ENCODE measurements at regions not wholly inside any gene's neighbourhood (a gene's known extent, or its start where the extent isn't known, plus 50 kb on each side); places are given as distances from the start of the nearest gene placed in this dataset.

GRCh38 chr2:19652811-19653210, 249.0 kb downstream of the TTC32 start:
- Mint-ChIP-seq H3K4me1 (ENCODE audit: low read depth) (no peaks in the 10 kb centered on the region), H3K4me3 (no peak overlapping the region), H3K27ac (no peak overlapping the region), H3K27me3 (peaks cover 5% of the 10 kb centered on the region), H3K9me3 (no peaks in the 10 kb centered on the region), H3K36me3 (ENCODE audit: low read depth) (no peaks in the 10 kb centered on the region)
- DNase-seq (no peak), ATAC-seq (no peak)
- intact Hi-C loops (cut with micrococcal nuclease): no loop called here
- CTCF ChIA-PET: no interaction called here
- POLR2A ChIA-PET: no interaction called here
- TF ChIP-seq CTCF (IDR thresholded peaks at IDR 0.05): no peak

- TF ChIP-seq CTCF (IDR thresholded peaks at IDR 0.05): no peak
- POLR2A ChIA-PET: no interaction called here
- ATAC-seq: no peak
- Mint-ChIP-seq H3K36me3 (ENCODE audit: low read depth) (no peaks in the 10 kb centered on the region), H3K9me3 (no peaks in the 10 kb centered on the region), H3K4me3 (no peak overlapping the region), H3K4me1 (ENCODE audit: low read depth) (no peaks in the 10 kb centered on the region), H3K27me3 (peaks cover 8% of the 10 kb centered on the region), H3K27ac (no peak overlapping the region)
- DNase-seq: no peak
- intact Hi-C loops (cut with micrococcal nuclease): no loop called here
- CTCF ChIA-PET: no interaction called here
Measured at GRCh38 chr2:19651466-19651865, 250.3 kb downstream of the TTC32 start.

- H3K27ac Mint-ChIP-seq: no peak overlapping the region
- intact Hi-C loops (cut with micrococcal nuclease): no loop called here
- POLR2A ChIA-PET: interaction anchor here (0.7 kb wide), 1 partner anchor 161 kb away, joined by 3 read pairs; no protein-coding TSS in a partner anchor
- no peaks in the 10 kb centered on the region for H3K9me3 Mint-ChIP-seq
- H3K27me3 Mint-ChIP-seq: peaks cover 8% of the 10 kb centered on the region
- H3K4me1 Mint-ChIP-seq (ENCODE audit: low read depth): no peaks in the 10 kb centered on the region
- ATAC-seq (no peak), DNase-seq (no peak)
- no peaks in the 10 kb centered on the region for H3K36me3 Mint-ChIP-seq (ENCODE audit: low read depth)
- CTCF ChIA-PET: no interaction called here
- H3K4me3 Mint-ChIP-seq: no peak overlapping the region
- no peak for TF ChIP-seq CTCF (IDR thresholded peaks at IDR 0.05)
Measured at GRCh38 chr2:19649785-19650380, 251.9 kb downstream of the TTC32 start.

GRCh38 chr2:19649142-19649541, 252.6 kb downstream of the TTC32 start:
- no peak for DNase-seq
- Mint-ChIP-seq H3K27ac (no peak overlapping the region), H3K36me3 (ENCODE audit: low read depth) (no peaks in the 10 kb centered on the region), H3K9me3 (no peaks in the 10 kb centered on the region), H3K4me3 (no peak overlapping the region), H3K4me1 (ENCODE audit: low read depth) (no peaks in the 10 kb centered on the region), H3K27me3 (peaks cover 8% of the 10 kb centered on the region)
- no peak for TF ChIP-seq CTCF (IDR thresholded peaks at IDR 0.05)
- ChIA-PET POLR2A (interaction anchor here (0.7 kb wide), 1 partner anchor 160 kb away, joined by 3 read pairs; no protein-coding TSS in a partner anchor), CTCF (no interaction called here)
- ATAC-seq: no peak
- intact Hi-C loops (cut with micrococcal nuclease): no loop called here

- Mint-ChIP-seq H3K36me3 (ENCODE audit: low read depth) (no peaks in the 10 kb centered on the region), H3K9me3 (no peaks in the 10 kb centered on the region), H3K4me1 (ENCODE audit: low read depth) (no peaks in the 10 kb centered on the region), H3K27ac (no peak overlapping the region), H3K4me3 (no peak overlapping the region), H3K27me3 (peaks cover 8% of the 10 kb centered on the region)
- DNase-seq: no peak
- no peak for ATAC-seq
- intact Hi-C loops (cut with micrococcal nuclease): no loop called here
- ChIA-PET POLR2A (no interaction called here), CTCF (no interaction called here)
- no peak for TF ChIP-seq CTCF (IDR thresholded peaks at IDR 0.05)
Measured at GRCh38 chr2:19648583-19648982, 253.2 kb downstream of the TTC32 start.
